ENCODE measurements at regions not wholly inside any gene's neighbourhood (a gene's known extent, or its start where the extent isn't known, plus 50 kb on each side); places are given as distances from the start of the nearest gene placed in this dataset.
"Not testable (repeated sequence)": the region's sequence is repeated elsewhere in the genome, so short reads cannot be mapped to it uniquely, and the experiment has no call there.

DNA sequence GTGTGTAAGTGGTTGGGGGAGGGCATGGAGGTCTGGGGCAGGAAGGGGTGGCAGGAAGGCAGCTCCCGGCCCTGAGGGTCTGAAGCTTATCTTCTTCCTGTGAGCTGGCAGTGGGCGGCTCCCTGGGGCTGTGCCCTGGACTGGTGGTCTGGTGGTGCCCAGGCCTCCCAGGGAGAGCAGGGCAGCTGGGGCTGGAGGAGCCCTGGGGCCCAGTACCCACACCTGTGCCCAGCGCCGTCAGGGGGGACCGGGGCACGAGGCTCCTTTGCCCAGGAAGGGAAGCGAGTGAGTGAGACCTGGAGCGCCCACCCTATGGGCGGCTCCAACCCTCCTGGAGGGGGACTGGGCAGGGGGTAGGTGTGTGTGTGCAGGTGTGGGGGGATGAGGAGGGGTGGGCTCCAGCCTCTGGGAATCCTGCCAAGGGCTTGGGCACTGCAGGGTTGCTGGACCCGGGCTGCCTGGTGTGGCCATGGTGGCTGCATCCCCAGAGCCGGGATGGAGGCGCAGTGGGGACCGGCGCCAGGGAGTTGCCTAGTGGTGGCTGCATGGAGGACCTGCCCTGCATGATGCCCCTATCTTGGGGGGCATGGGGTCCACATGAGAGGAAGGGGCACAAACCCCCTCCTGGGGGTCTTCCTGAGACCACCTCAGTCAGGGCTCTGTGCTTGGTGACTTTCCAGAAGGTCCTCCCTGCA lies 353.6 kb downstream of the TMEM121 start:
- intact Hi-C loops (cut with DNase I), result no loop called here
- Histone ChIP-seq H3K4me1 (no peaks in the 10 kb centered on the region), H3K9me3 (no peaks in the 10 kb centered on the region), H3K27ac (no peak overlapping the region), H3K27me3 (peaks cover 0 to 51% of the 10 kb centered on the region in 2 donors), H3K36me3 (no peaks in the 10 kb centered on the region), H3K4me3 (no peak overlapping the region)
- ATAC-seq (no peak), DNase-seq (peak in 2 of 4 donors; percentile 20 to 74)
- no peak for TF ChIP-seq CTCF (IDR thresholded peaks at IDR 0.05)

- no peak for TF ChIP-seq CTCF (IDR thresholded peaks at IDR 0.05)
- Histone ChIP-seq H3K27me3 (peaks cover 0 to 51% of the 10 kb centered on the region in 2 donors), H3K4me1 (no peaks in the 10 kb centered on the region), H3K9me3 (no peaks in the 10 kb centered on the region), H3K36me3 (no peaks in the 10 kb centered on the region), H3K27ac (no peak overlapping the region), H3K4me3 (no peak overlapping the region)
- ATAC-seq, result no peak
- intact Hi-C loops (cut with DNase I), result no loop called here
- peak in 2 of 4 donors; percentile 17 to 57 for DNase-seq
These were observed 354.2 kb downstream of the TMEM121 start for GRCh38 chr14:105880616-105881015.

GRCh38 chr14:105881021-105881930 lies 354.9 kb downstream of the TMEM121 start:
- intact Hi-C loops (cut with DNase I), result no loop called here
- DNase-seq, result peak in 2 of 4 donors; percentile 18 to 67
- ATAC-seq, result no peak
- no peak for TF ChIP-seq CTCF (IDR thresholded peaks at IDR 0.05)
- H3K27me3 ChIP-seq, result peaks cover 0 to 51% of the 10 kb centered on the region in 2 donors
- no peak overlapping the region for H3K27ac ChIP-seq
- no peaks in the 10 kb centered on the region for H3K9me3 ChIP-seq
- no peaks in the 10 kb centered on the region for H3K4me1 ChIP-seq
- H3K4me3 ChIP-seq, result no peak overlapping the region
- H3K36me3 ChIP-seq, result no peaks in the 10 kb centered on the region

GRCh38 chr14:105882011-105882410 lies 355.6 kb downstream of the TMEM121 start:
- DNase-seq, result peak in 2 of 4 donors; percentile 24 to 47
- intact Hi-C loops (cut with DNase I); H3K4me3 ChIP-seq; H3K4me1 ChIP-seq; ATAC-seq; H3K36me3 ChIP-seq; H3K9me3 ChIP-seq; H3K27ac ChIP-seq: not testable (repeated sequence)
- H3K27me3 ChIP-seq, result peaks cover 0 to 51% of the 10 kb centered on the region in 2 donors

GRCh38 chr14:105882626-105883025 lies 356.2 kb downstream of the TMEM121 start:
- Histone ChIP-seq H3K9me3 (no peaks in the 10 kb centered on the region), H3K4me3 (no peak overlapping the region), H3K4me1 (no peaks in the 10 kb centered on the region), H3K36me3 (no peaks in the 10 kb centered on the region), H3K27ac (no peak overlapping the region), H3K27me3 (peaks cover 0 to 50% of the 10 kb centered on the region in 2 donors)
- intact Hi-C loops (cut with DNase I), result no loop called here
- TF ChIP-seq CTCF (IDR thresholded peaks at IDR 0.05), result no peak
- DNase-seq (peak in 2 of 4 donors; percentile 13 to 49), ATAC-seq (no peak)

Measured in left lung (tissue), 4 donors.